ENCODE measurements at regions not wholly inside any gene's neighbourhood (a gene's known extent, or its start where the extent isn't known, plus 50 kb on each side); places are given as distances from the start of the nearest gene placed in this dataset.

DNA sequence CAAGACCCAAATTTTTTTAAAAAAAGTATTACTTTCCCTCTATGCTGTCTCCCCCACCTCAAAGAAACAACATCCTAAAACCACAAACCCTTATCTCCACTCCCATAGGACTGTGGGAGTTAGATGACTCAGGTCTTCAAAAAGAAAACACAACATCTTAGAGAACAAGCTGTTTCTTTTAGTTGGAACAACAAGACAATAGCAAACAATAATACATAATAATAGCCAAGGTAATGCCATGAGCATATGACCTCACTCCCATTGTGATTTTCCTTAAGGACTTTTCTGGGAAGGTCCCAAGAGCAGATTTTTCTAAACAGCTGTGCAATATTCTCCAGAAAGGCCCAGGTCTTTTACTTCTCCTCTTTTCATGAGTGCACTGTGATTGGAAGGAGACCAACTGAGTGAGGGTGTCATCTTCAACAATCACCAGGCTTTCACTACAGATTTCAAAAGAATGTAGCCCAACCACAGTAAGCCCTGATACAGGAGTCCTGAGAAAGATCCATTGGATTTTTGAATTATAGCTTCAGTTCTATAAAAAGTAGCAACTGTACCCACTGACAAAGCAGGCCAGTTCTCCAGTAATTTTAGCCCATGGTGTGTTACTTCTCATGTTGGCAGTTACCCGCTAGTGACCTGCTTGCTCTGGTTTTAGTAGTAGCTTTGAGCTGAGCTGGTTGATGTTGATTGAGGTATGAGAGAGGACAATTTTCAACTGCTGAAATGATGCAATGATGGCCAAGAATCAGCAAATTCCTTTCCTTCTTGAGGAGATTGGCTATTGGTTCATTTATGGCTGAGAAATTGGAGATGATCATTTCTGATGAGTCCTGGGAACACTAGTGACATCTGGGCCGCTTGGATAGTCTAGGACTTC, 144.5 kb upstream of the TCF4 start (continued):
- TF ChIP-seq HNRNPL (IDR thresholded peaks at IDR 0.05; ENCODE audit: low read depth, low read length) (no peak), FOXA3 (CRISPR knock-in tag; conservative IDR thresholded peaks at IDR 0.05 in 1 of 2, IDR thresholded peaks at IDR 0.05 in 1 of 2) (peak in 1 of 2 experiments; percentile 47; a peak in 1 of 4 replicates), HDAC3 (IDR thresholded peaks at IDR 0.05; ENCODE audit: borderline replicate concordance, partially characterized antibody) (peak; percentile 90), ILF3 (IDR thresholded peaks at IDR 0.05; ENCODE audit: borderline replicate concordance) (0 out of 2 replicates have a peak, but pooled peaks have one; percentile 79), PCBP2 (IDR thresholded peaks at IDR 0.05; ENCODE audit: low read depth, low read length, poor library complexity, severe bottlenecking) (no peak), FOXJ2 (tag; IDR thresholded peaks at IDR 0.05) (peak; percentile 58; the same call in 1 of the 2 replicates), JUND (IDR thresholded peaks at IDR 0.05; ENCODE audit: borderline replicate concordance, low read depth, low read length) (peak; percentile 94), JUND (tag; IDR thresholded peaks at IDR 0.05; ENCODE audit: borderline replicate concordance, low read depth, low read length) (peak; percentile 87; the same call in 2 of the 3 replicates), CBFA2T2 (conservative IDR thresholded peaks at IDR 0.05) (peak; percentile 87), ZNF785 (CRISPR knock-in tag; IDR thresholded peaks at IDR 0.05) (no peak), NEUROD1 (IDR thresholded peaks at IDR 0.05; ENCODE audit: borderline replicate concordance, low read depth, low read length, partially characterized antibody) (peak; percentile 35), CCAR2 (IDR thresholded peaks at IDR 0.05; ENCODE audit: low read depth, low read length) (no peak), ZFPM2 (CRISPR knock-in tag; IDR thresholded peaks at IDR 0.05) (no peak), DPF2 (IDR thresholded peaks at IDR 0.05) (peak; percentile 98), ZNF384 (IDR thresholded peaks at IDR 0.05; ENCODE audit: low read depth, low read length) (peak; percentile 89)
- TF ChIP-seq, protein P1, sequence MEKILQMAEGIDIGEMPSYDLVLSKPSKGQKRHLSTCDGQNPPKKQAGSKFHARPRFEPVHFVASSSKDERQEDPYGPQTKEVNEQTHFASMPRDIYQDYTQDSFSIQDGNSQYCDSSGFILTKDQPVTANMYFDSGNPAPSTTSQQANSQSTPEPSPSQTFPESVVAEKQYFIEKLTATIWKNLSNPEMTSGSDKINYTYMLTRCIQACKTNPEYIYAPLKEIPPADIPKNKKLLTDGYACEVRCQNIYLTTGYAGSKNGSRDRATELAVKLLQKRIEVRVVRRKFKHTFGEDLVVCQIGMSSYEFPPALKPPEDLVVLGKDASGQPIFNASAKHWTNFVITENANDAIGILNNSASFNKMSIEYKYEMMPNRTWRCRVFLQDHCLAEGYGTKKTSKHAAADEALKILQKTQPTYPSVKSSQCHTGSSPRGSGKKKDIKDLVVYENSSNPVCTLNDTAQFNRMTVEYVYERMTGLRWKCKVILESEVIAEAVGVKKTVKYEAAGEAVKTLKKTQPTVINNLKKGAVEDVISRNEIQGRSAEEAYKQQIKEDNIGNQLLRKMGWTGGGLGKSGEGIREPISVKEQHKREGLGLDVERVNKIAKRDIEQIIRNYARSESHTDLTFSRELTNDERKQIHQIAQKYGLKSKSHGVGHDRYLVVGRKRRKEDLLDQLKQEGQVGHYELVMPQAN (IDR thresholded peaks at IDR 0.05; ENCODE audit: borderline replicate concordance) = no peak
- TF ChIP-seq, protein P2, sequence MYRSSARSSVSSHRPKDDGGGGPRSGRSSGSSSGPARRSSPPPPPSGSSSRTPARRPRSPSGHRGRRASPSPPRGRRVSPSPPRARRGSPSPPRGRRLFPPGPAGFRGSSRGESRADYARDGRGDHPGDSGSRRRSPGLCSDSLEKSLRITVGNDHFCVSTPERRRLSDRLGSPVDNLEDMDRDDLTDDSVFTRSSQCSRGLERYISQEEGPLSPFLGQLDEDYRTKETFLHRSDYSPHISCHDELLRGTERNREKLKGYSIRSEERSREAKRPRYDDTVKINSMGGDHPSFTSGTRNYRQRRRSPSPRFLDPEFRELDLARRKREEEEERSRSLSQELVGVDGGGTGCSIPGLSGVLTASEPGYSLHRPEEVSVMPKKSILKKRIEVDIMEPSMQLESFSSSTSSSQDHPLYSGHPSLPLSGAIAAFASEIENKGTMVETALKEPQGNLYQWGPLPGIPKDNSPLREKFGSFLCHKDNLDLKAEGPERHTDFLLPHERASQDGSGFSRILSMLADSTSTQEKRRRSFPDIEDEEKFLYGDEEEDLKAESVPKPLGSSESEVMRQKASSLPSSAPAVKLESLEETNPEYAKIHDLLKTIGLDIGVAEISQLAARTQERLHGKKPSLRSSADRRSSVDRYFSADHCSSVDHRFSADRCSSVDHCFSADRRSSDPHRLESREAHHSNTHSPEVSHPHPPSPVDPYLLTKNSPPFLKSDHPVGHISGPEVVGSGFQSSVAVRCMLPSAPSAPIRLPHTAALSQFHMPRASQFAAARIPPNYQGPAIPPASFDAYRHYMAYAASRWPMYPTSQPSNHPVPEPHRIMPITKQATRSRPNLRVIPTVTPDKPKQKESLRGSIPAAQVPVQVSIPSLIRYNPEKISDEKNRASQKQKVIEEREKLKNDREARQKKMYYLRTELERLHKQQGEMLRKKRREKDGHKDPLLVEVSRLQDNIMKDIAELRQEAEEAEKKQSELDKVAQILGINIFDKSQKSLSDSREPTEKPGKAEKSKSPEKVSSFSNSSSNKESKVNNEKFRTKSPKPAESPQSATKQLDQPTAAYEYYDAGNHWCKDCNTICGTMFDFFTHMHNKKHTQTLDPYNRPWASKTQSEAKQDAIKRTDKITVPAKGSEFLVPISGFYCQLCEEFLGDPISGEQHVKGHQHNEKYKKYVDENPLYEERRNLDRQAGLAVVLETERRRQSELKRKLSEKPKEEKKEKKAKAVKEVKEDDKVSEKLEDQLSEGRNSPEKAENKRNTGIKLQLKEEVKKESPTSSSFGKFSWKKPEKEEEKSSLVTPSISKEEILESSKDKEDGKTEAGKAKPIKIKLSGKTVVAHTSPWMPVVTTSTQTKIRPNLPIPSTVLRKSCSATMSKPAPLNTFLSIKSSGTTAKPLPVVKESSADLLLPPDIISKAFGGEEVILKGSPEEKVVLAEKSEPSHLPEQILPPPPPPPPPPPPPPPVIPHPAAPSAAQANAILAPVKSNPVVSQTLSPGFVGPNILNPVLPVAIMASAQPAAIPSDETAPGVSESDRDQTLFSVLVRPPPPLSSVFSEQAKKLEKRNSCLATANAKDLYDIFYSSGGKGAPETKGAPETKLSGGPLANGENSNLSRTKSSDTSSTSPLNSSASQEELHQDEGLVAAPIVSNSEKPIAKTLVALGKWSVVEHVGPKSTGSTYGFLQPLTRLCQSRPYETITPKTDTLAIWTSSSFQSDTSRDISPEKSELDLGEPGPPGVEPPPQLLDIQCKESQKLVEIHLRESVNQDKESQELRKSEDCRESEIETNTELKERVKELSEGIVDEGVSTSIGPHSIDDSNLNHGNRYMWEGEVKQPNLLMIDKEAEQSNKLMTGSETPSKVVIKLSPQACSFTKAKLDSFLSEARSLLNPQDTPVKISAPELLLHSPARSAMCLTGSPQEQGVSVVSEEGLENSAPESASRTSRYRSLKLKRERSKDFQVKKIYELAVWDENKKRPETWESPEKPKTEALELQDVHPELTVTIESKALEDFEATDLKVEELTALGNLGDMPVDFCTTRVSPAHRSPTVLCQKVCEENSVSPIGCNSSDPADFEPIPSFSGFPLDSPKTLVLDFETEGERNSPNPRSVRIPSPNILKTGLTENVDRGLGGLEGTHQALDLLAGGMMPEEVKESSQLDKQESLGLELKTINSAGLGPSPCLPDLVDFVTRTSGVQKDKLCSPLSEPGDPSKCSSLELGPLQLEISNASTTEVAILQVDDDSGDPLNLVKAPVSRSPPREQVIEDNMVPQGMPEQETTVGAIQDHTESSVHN (IDR thresholded peaks at IDR 0.05; ENCODE audit: borderline replicate concordance in 1 of 2, low read depth in 1 of 2) = peak; percentile 52 to 57; a peak in 2 of 4 replicates
